ENCODE measurements at regions not wholly inside any gene's neighbourhood (a gene's known extent, or its start where the extent isn't known, plus 50 kb on each side); places are given as distances from the start of the nearest gene placed in this dataset.
"Not testable (repeated sequence)": the region's sequence is repeated elsewhere in the genome, so short reads cannot be mapped to it uniquely, and the experiment has no call there.

DNA sequence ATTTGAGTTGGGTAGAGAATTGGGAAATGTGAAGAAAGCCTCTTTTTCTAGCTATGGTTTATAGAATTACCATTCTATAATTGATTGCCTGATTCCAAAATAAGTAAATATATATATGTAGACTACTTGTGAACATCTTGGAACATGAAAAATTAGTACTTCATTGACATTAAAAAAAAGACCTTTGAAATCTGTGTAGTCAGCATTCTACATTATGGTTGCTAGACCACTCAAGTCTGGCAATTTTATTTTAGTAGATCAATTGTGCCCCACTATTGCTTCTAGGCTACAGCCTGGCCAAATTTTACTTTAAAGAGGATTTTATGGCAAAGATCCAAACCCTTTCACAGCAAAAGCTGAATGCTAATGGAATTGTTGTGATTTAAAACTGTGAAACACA, 279.8 kb downstream of the IKZF2 start:
- DNase-seq (ENCODE audit: low read depth) = no peak

GRCh38 chr2:212864186-212864585, 287.2 kb downstream of the IKZF2 start:
- no peak for DNase-seq (ENCODE audit: low read depth)

DNA sequence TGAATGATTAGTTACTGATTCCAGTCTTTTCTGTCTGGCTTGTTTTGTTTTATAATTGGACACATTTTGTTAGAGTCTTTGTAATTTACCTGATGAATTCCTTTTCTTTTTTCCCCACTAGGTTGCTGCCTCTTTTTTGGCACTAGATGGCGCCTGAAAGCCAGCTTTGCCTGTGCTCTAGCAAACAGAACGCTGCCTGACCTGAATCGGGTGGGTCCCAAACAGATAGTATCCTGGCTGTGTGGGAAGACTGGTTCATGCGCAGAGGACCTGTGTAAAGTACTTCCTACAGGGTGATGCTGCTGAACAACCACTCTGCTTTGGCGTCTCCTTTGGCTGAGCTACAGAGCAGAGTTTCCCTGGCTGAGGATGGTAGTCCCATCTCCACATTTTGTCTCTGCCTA, 288.2 kb downstream of the IKZF2 start:
- peak; percentile 31 for DNase-seq (ENCODE audit: low read depth)

GRCh38 chr2:212858496-212858895, 292.9 kb downstream of the IKZF2 start:
- DNase-seq (ENCODE audit: low read depth) = peak; percentile 40

DNA sequence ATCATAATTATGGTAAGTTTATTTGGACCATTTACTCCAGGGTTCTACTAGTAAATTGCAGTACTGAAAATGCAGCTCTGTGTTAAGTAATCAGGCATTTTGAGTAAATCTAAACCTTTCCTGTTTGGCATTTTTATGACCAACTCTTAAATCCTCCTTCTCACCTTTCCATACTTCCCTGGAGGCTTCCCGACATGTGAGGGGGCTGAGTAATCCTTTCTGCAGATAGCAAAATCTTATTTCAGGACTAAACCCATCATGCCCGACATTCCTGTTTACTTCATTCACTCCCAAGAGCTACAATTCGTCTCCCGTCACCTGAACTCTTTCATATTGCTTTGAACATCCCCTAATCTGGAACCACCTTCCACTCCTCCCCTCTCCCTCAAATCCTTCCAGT, 296.6 kb downstream of the IKZF2 start:
- peak; percentile 2 for DNase-seq (ENCODE audit: low read depth)

DNA sequence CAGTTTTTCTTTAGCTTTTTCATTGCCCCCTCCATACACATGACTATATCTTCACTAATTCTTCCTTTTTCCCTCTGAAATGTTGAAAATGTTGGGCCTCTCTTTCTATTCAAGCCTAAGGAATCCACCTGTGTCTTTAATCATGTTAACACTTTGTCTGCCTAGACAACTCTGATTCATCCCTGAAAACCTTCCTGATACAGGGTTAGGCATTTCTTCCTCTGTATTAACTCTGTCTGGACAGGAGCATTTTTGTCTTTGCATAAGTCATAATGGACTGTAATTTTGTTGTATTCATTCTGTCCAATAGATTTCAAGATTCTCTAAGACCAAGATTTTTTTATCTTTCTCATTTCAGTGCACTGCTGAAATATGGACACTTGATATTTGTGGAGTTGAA, 297.3 kb downstream of the IKZF2 start:
- no peak for DNase-seq (ENCODE audit: low read depth)

DNA sequence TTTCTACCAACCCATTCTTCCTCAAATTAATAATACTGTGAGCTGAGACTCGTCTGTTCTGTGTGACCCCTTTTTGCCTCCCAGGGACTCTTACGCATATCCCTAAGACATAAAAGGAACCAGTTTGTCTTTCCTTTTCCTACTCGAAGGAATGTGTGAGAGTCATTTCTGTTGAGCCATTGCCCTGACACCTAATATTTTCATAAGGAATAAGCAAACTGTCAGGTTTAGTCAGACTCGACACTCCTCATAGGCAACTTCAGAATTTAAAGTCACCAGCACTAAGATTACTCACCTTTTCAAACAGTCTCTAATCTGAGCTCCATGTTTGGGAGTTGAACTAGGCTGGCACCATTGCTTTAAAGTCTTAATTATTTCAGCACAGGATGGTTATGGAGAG, 305.5 kb downstream of the IKZF2 start:
- DNase-seq (ENCODE audit: low read depth) = peak; percentile 87

- DNase-seq (ENCODE audit: low read depth) = peak; percentile 92
These were observed 305.0 kb upstream of the ERBB4 start for GRCh38 chr2:212843409-212844199.

DNA sequence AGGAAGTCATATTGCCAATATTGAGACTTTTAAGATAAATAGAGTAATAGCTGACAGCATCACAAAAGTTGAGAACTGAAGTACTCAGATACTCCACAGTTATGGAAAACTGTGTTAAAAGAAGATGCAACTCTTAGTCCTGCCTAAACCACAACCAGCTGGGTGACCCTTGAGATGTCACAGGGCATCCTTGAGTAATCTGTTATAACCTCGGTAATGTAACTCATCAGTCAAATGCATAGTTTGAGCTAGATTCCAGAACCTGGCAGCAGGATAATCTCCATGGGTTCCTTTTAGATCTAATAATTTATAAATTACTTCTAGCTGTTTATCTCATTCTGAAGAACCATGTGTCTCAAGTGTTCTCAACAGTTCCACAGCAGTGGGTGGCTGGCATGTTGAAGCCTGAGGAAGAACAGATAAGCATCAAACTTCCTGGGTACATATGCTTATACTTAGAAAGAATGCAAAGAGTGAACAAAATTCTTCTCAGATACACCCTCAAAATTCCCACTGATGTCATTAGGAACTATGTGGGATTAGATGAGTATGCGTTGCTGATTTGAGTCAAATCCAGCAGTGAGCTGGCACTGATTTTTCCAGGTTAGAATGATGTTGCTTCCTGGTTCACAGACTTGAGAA, 304.1 kb upstream of the ERBB4 start:
- DNase-seq (ENCODE audit: low read depth) = peak; percentile 82

DNA sequence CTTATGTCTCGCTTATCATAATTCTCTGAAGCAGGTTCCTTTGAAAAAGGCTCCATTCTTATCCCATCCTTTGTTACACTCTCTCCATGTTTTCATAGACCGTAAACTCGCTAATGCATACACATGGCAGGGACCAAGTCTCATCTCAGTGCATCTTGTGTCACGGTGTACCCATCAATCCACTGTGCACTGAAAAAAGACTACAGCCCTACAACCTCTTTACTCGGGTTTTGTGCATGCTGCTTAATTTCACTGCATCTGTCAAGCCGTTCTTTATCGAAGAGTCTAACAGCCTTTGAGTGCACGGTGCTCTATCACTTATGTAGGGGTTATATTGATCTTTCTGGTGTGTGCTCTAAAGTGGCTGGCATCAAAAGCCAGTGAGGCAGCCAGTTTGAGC, 302.9 kb upstream of the ERBB4 start:
- no peak for DNase-seq (ENCODE audit: low read depth)

DNA sequence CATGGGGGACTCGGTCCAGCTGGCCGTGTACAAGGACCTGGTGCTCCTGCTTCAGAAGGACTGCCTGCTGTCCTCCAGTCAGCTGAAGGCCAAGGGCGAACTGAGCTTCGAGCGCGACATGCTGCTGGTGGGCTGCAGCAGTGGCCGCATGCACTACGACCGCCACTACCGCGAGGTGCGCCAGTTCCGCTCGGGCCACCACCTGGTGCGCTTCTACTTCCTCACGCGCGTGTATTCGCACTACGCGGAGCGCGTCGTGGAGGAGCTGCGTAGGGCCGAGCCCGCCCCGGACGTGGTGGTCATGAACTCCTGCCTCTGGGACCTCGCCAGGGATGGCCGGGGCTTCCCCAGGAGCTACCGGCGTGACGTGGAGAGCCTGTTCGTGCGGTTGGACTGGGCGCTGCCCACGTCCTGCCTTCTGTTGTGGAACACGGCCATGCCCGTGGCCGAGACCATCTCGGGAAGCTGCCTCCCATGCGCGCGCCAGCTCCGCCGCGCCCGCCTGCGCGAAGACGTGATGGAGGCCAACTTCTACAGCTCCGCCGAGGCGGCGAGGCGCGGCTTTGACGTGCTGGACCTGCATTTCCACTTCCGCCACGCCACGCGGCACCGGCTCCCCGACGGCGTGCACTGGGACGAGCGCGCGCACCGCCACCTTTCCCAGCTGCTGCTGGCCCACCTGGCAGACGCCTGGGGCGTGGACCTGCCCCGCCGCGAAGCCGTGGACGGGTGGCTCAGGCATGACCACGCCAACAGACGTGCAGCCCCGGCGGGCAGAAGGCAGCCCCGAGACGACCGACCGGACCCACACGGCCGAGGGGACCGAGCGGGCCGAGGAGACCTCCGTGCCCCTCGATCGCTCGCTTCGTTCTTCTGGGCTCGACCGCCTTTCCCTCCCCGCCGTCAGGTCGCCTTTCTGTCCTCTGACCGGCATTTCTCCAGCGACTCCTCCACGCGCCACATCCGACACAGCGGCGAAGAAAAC, 293.9 kb upstream of the ERBB4 start:
- no peak for DNase-seq (ENCODE audit: low read depth)

- DNase-seq (ENCODE audit: low read depth) = no peak
These were observed 293.1 kb upstream of the ERBB4 start for GRCh38 chr2:212831671-212832199.

- no peak for DNase-seq (ENCODE audit: low read depth)
These were observed 277.7 kb upstream of the ERBB4 start for GRCh38 chr2:212816267-212816666.

- no peak for DNase-seq (ENCODE audit: low read depth)
These were observed 276.9 kb upstream of the ERBB4 start for GRCh38 chr2:212815453-212815852.

GRCh38 chr2:212814941-212815340, 276.3 kb upstream of the ERBB4 start:
- DNase-seq (ENCODE audit: low read depth) = no peak

DNA sequence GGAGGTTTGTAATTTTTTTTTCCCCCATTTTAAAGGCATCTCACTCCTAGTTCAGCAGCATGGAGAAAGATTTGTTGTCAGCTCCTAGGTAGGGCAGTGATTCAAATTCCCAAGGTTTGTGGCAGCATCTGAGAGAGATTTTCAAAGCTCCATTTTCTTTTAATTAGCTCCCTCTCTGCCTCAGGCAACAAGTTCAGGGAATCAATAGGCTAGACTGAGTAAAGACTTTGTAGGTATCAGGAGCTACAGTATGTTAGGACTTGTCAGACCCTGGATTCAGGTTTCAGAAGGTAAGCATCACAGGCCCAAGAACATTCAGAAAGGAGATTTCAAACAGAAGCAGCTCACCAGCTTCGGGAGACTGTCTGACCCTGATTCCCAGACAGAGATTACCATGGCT, 273.3 kb upstream of the ERBB4 start:
- DNase-seq (ENCODE audit: low read depth) = peak; percentile 14

DNA sequence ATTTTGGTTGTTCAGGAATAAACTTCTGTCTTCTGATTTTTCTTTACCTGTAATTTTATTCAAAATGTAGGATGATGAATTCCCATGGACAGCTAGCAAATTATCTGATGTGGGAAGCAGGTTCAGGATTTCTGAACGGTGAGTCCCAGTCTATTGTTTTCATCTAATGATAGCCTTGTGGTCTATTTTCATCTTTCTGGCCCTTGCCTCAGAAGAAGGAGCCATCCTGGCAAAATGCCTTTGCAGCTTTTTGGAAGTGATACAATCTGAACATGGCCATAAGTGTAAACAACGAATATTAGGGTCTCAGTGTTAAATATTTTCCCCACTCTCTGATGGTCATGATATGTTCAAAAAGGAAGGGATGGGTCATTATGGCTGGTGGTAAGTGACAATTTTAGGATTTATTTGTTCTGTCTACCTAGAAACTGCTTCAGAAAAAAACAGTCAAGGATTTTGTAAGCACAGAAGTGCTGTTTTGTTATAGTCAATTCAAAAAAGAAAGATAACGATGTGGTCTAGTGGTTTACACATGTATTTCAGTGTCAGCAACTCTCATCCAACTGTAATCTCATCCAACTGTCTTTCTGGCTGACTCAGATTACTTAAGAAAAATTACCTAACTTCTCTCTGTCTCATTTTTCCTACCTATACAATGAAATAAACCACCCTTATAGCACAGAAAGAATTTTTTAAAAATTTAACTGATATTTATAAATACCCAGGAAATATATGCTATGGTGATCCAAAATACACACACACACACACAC, 272.6 kb upstream of the ERBB4 start:
- DNase-seq (ENCODE audit: low read depth) = peak; percentile 74

DNA sequence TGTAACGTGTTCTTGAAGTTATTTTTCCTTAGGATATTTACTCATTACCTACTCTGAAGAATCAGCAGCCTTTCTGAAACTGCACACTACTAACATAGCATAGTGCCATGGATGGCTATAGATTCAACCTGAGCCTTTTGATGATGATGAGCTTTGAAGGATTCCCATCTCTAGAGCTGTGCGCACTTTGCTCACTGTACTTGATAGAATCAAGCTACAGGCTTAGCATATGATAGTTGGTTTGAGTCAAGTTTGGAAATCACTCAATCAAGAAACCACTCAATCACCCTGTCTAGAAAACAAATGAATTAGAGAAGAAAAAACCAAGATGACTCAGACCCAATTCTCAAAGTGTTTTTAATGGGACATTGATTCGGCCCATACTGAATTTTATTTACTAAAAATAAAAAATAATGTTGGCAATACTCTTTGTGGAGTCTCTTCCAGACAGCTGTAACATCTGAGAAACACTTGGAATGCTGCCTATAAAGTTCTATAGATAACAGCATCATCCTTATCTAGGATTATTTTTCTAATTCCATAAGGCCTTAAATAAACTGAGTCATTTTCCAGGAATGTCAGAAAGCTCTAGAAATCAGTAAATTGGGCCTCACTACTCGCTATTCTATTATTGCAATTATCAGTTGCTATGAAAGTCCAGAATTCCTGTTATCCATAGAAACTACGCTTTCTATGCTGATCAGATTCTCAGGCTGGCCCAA, 259.0 kb upstream of the ERBB4 start:
- DNase-seq (ENCODE audit: low read depth) = peak; percentile 23

GRCh38 chr2:212794471-212794870, 255.9 kb upstream of the ERBB4 start:
- no peak for DNase-seq (ENCODE audit: low read depth)

DNA sequence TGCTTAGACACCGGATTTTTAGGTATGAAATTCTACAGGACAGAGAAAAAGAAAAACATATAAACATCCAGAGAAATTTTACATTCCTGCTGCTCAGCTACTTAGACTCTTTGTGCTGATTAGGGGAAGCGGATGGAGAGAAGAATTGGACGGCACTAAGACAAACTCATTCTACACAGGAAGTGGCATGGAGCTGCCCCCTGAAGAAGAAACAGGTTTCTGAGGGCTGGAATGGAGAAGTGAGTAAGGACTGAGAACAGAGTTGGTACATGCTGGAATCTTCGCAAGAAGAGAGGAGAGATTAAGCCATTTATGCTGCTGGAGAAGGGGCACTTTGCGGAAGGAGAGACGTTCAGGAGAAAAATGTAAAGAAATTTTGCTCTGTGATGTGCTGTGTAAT, 253.0 kb upstream of the ERBB4 start:
- DNase-seq (ENCODE audit: low read depth) = no peak

- not testable (repeated sequence) for DNase-seq (ENCODE audit: low read depth)
These were observed 247.5 kb upstream of the ERBB4 start for GRCh38 chr2:212786088-212786487.
